ENCODE measurements at regions not wholly inside any gene's neighbourhood (a gene's known extent, or its start where the extent isn't known, plus 50 kb on each side); places are given as distances from the start of the nearest gene placed in this dataset.
A peak's percentile ranks its signal among the peaks of the same experiment; 100 is the strongest.
"Not testable (repeated sequence)": the region's sequence is repeated elsewhere in the genome, so short reads cannot be mapped to it uniquely, and the experiment has no call there.

- H3K4me3 ChIP-seq (ENCODE audit: low read length), result no peak overlapping the region
- H3K4me1 ChIP-seq (ENCODE audit: control insufficient read depth, insufficient read depth, low read length), result no peaks in the 10 kb centered on the region
- no peaks in the 10 kb centered on the region for H3K9me3 ChIP-seq (ENCODE audit: control insufficient read depth, low read length)
- no peaks in the 10 kb centered on the region for H3K27me3 ChIP-seq (ENCODE audit: control insufficient read depth, insufficient read depth)
- DNase-seq, result no peak
- intact Hi-C loops (cut with DNase I), result no loop called here
- ATAC-seq, result no peak
- no peak overlapping the region for H3K27ac ChIP-seq (ENCODE audit: low read length)
Observed at GRCh38 chr3:88742674-88743507, 364.5 kb upstream of the EPHA3 start.

GRCh38 chr3:88744896-88745295 lies 362.5 kb upstream of the EPHA3 start:
- H3K27me3 ChIP-seq (ENCODE audit: control insufficient read depth, insufficient read depth), result no peaks in the 10 kb centered on the region
- no peaks in the 10 kb centered on the region for H3K4me1 ChIP-seq (ENCODE audit: control insufficient read depth, insufficient read depth, low read length)
- no peak overlapping the region for H3K27ac ChIP-seq (ENCODE audit: low read length)
- ATAC-seq (no peak), DNase-seq (no peak)
- H3K4me3 ChIP-seq (ENCODE audit: low read length), result no peak overlapping the region
- intact Hi-C loops (cut with DNase I), result no loop called here
- 81% methylated on average over 1 of the region's 1 CpG for WGBS
- no peaks in the 10 kb centered on the region for H3K9me3 ChIP-seq (ENCODE audit: control insufficient read depth, low read length)

DNA sequence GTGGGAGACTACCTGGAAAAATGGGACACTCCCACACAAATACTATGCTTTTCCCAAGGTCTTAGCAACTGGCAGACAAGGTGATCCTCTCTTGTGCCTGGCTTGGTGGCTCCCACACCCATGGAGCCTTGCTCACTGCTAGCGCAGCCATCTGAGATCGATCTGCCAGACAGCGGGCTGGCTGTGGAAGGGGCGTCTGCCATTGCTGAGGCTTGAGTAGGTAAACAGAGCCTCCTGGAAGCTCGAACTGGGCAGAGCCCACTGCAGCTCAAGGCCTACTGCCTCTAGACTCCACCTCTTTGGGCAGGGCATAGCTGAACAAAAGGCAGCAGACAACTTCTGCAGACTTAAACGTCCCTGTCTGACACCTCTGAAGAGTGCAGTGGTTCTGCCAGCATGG lies 360.3 kb upstream of the EPHA3 start:
- H3K9me3 ChIP-seq (ENCODE audit: control insufficient read depth, low read length); H3K27me3 ChIP-seq (ENCODE audit: control insufficient read depth, insufficient read depth); H3K4me1 ChIP-seq (ENCODE audit: control insufficient read depth, insufficient read depth, low read length); H3K4me3 ChIP-seq (ENCODE audit: low read length); H3K27ac ChIP-seq (ENCODE audit: low read length); ATAC-seq; intact Hi-C loops (cut with DNase I): not testable (repeated sequence)
- 82% methylated on average over 6 of the region's 6 CpGs for WGBS
- DNase-seq, result peak in 1 of 3 donors; percentile 22

GRCh38 chr3:88758676-88759075 lies 348.7 kb upstream of the EPHA3 start:
- DNase-seq (no peak), ATAC-seq (no peak)
- no peaks in the 10 kb centered on the region for H3K27me3 ChIP-seq (ENCODE audit: control insufficient read depth, insufficient read depth)
- H3K27ac ChIP-seq (ENCODE audit: low read length), result no peak overlapping the region
- H3K9me3 ChIP-seq (ENCODE audit: control insufficient read depth, low read length), result no peaks in the 10 kb centered on the region
- H3K4me1 ChIP-seq (ENCODE audit: control insufficient read depth, insufficient read depth, low read length), result no peaks in the 10 kb centered on the region
- intact Hi-C loops (cut with DNase I), result no loop called here
- WGBS, result 33% methylated on average over 1 of the region's 1 CpG
- no peak overlapping the region for H3K4me3 ChIP-seq (ENCODE audit: low read length)

DNA sequence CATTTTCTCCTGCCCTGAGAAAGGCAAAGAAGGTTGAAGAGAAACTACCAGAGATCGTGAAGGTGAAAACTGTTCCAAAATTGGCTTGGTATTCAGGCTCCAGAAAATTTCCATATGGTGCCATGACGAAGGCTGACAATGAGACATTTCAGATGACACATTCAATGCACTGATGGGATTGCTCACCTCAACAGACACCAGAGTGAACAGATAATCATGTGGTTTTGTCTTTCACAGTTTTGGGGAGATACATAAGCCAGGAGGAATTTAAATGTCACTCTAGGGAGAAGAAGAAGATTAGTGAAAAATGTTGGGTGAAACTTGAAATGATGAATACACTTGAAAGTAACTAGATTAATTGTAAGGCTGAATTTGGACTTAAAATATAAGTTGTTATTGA lies 339.7 kb upstream of the EPHA3 start:
- no peaks in the 10 kb centered on the region for H3K27me3 ChIP-seq (ENCODE audit: control insufficient read depth, insufficient read depth)
- no peak overlapping the region for H3K4me3 ChIP-seq (ENCODE audit: low read length)
- no peaks in the 10 kb centered on the region for H3K4me1 ChIP-seq (ENCODE audit: control insufficient read depth, insufficient read depth, low read length)
- intact Hi-C loops (cut with DNase I), result no loop called here
- DNase-seq (no peak), ATAC-seq (no peak)
- no peak overlapping the region for H3K27ac ChIP-seq (ENCODE audit: low read length)
- 63% methylated on average over 2 of the region's 2 CpGs for whole genome bisulfite sequencing
- H3K9me3 ChIP-seq (ENCODE audit: control insufficient read depth, low read length), result no peaks in the 10 kb centered on the region

GRCh38 chr3:88773766-88774165 lies 333.7 kb upstream of the EPHA3 start:
- Histone ChIP-seq H3K9me3 (ENCODE audit: control insufficient read depth, low read length) (no peaks in the 10 kb centered on the region), H3K27ac (ENCODE audit: low read length) (no peak overlapping the region), H3K4me1 (ENCODE audit: control insufficient read depth, insufficient read depth, low read length) (no peaks in the 10 kb centered on the region), H3K4me3 (ENCODE audit: low read length) (no peak overlapping the region), H3K27me3 (ENCODE audit: control insufficient read depth, insufficient read depth) (no peaks in the 10 kb centered on the region)
- intact Hi-C loops (cut with DNase I), result no loop called here
- DNase-seq (no peak), ATAC-seq (no peak)

- intact Hi-C loops (cut with DNase I), result no loop called here
- DNase-seq (no peak), ATAC-seq (no peak)
- Histone ChIP-seq H3K4me1 (ENCODE audit: control insufficient read depth, insufficient read depth, low read length) (no peaks in the 10 kb centered on the region), H3K27me3 (ENCODE audit: control insufficient read depth, insufficient read depth) (no peaks in the 10 kb centered on the region), H3K4me3 (ENCODE audit: low read length) (no peak overlapping the region), H3K27ac (ENCODE audit: low read length) (no peak overlapping the region), H3K9me3 (ENCODE audit: control insufficient read depth, low read length) (no peaks in the 10 kb centered on the region)
- WGBS, result 87% methylated on average over 3 of the region's 3 CpGs
Observed at GRCh38 chr3:88775026-88775690, 332.3 kb upstream of the EPHA3 start.

- no peaks in the 10 kb centered on the region for H3K27me3 ChIP-seq (ENCODE audit: control insufficient read depth, insufficient read depth)
- DNase-seq (no peak), ATAC-seq (no peak)
- no peak overlapping the region for H3K27ac ChIP-seq (ENCODE audit: low read length)
- intact Hi-C loops (cut with DNase I), result no loop called here
- no peaks in the 10 kb centered on the region for H3K4me1 ChIP-seq (ENCODE audit: control insufficient read depth, insufficient read depth, low read length)
- no peak overlapping the region for H3K4me3 ChIP-seq (ENCODE audit: low read length)
- 55% methylated on average over 1 of the region's 1 CpG for WGBS
- H3K9me3 ChIP-seq (ENCODE audit: control insufficient read depth, low read length), result no peaks in the 10 kb centered on the region
Observed at GRCh38 chr3:88779482-88779881, 327.9 kb upstream of the EPHA3 start.

GRCh38 chr3:88784925-88785324 lies 322.5 kb upstream of the EPHA3 start:
- H3K4me1 ChIP-seq (ENCODE audit: control insufficient read depth, insufficient read depth, low read length), result no peaks in the 10 kb centered on the region
- H3K27me3 ChIP-seq (ENCODE audit: control insufficient read depth, insufficient read depth), result no peaks in the 10 kb centered on the region
- no peak overlapping the region for H3K4me3 ChIP-seq (ENCODE audit: low read length)
- no peak overlapping the region for H3K27ac ChIP-seq (ENCODE audit: low read length)
- DNase-seq (no peak), ATAC-seq (no peak)
- intact Hi-C loops (cut with DNase I), result no loop called here
- H3K9me3 ChIP-seq (ENCODE audit: control insufficient read depth, low read length), result no peaks in the 10 kb centered on the region

GRCh38 chr3:88785841-88786240 lies 321.6 kb upstream of the EPHA3 start:
- Histone ChIP-seq H3K4me3 (ENCODE audit: low read length) (no peak overlapping the region), H3K27ac (ENCODE audit: low read length) (no peak overlapping the region), H3K27me3 (ENCODE audit: control insufficient read depth, insufficient read depth) (no peaks in the 10 kb centered on the region), H3K4me1 (ENCODE audit: control insufficient read depth, insufficient read depth, low read length) (no peaks in the 10 kb centered on the region), H3K9me3 (ENCODE audit: control insufficient read depth, low read length) (no peaks in the 10 kb centered on the region)
- intact Hi-C loops (cut with DNase I), result no loop called here
- no peak for ATAC-seq
- DNase-seq, result no peak

GRCh38 chr3:88795503-88795902 lies 311.9 kb upstream of the EPHA3 start:
- DNase-seq (no peak), ATAC-seq (no peak)
- Histone ChIP-seq H3K4me3 (ENCODE audit: low read length) (no peak overlapping the region), H3K9me3 (ENCODE audit: control insufficient read depth, low read length) (peaks cover 2% of the 10 kb centered on the region), H3K27ac (ENCODE audit: low read length) (no peak overlapping the region), H3K27me3 (ENCODE audit: control insufficient read depth, insufficient read depth) (no peaks in the 10 kb centered on the region), H3K4me1 (ENCODE audit: control insufficient read depth, insufficient read depth, low read length) (no peaks in the 10 kb centered on the region)
- intact Hi-C loops (cut with DNase I), result no loop called here
